ENCODE measurements at regions not wholly inside any gene's neighbourhood (a gene's known extent, or its start where the extent isn't known, plus 50 kb on each side); places are given as distances from the start of the nearest gene placed in this dataset.

- no peak overlapping the region for H3K4me3 ChIP-seq (ENCODE audit: low read length)
- no peak for TF ChIP-seq CTCF (IDR thresholded peaks at IDR 0.05; ENCODE audit: insufficient read depth, low read depth, low read length, missing control alignments)
- peak; percentile 76 for DNase-seq (ENCODE audit: low read depth)
Observed at GRCh38 chr6:56714982-56715456, 72.3 kb upstream of the DST start.

- TF ChIP-seq CTCF (IDR thresholded peaks at IDR 0.05; ENCODE audit: insufficient read depth, low read depth, low read length, missing control alignments) = no peak
- DNase-seq (ENCODE audit: low read depth) = no peak
- H3K4me3 ChIP-seq (ENCODE audit: low read length) = no peak overlapping the region
Observed at GRCh38 chr6:56714273-56714672, 71.6 kb upstream of the DST start.

- peak; percentile 85 for DNase-seq (ENCODE audit: low read depth)
- no peak for TF ChIP-seq CTCF (IDR thresholded peaks at IDR 0.05; ENCODE audit: insufficient read depth, low read depth, low read length, missing control alignments)
- no peak overlapping the region for H3K4me3 ChIP-seq (ENCODE audit: low read length)
Observed at GRCh38 chr6:56713254-56713672, 70.6 kb upstream of the DST start.

GRCh38 chr6:56710967-56711366 lies 68.3 kb upstream of the DST start:
- no peak for DNase-seq (ENCODE audit: low read depth)
- TF ChIP-seq CTCF (IDR thresholded peaks at IDR 0.05; ENCODE audit: insufficient read depth, low read depth, low read length, missing control alignments) = no peak
- no peak overlapping the region for H3K4me3 ChIP-seq (ENCODE audit: low read length)

- TF ChIP-seq CTCF (IDR thresholded peaks at IDR 0.05; ENCODE audit: insufficient read depth, low read depth, low read length, missing control alignments) = no peak
- no peak overlapping the region for H3K4me3 ChIP-seq (ENCODE audit: low read length)
- no peak for DNase-seq (ENCODE audit: low read depth)
Observed at GRCh38 chr6:56709650-56710049, 67.0 kb upstream of the DST start.

GRCh38 chr6:56708810-56709597 lies 66.3 kb upstream of the DST start:
- peak; percentile 38 for TF ChIP-seq CTCF (IDR thresholded peaks at IDR 0.05; ENCODE audit: insufficient read depth, low read depth, low read length, missing control alignments)
- H3K4me3 ChIP-seq (ENCODE audit: low read length) = no peak overlapping the region
- DNase-seq (ENCODE audit: low read depth) = peak; percentile 61
